ENCODE measurements at regions not wholly inside any gene's neighbourhood (a gene's known extent, or its start where the extent isn't known, plus 50 kb on each side); places are given as distances from the start of the nearest gene placed in this dataset.

DNA sequence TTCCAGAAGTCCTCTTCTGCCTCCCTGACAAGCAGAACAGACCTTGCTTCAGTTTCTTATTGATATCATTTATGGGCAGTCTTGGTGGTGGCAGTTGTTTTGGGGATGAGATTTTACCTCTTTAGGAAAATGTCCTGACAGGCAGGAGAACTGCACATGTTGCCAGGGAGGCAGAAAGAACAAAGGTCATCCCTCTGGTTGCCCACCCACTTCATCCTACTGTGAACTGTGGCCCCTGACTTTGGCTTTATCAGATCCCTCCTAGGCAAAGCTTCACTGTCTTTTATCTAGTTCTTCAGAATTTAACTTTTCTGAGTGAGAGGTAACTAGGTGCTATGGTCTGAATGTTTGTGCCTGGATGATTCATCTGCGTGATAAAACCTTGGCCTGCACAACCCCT, 2071.3 kb upstream of the CELF4 start:
- DNase-seq (ENCODE audit: low read depth, low spot score), result no peak

- no peak for DNase-seq (ENCODE audit: low read depth, low spot score)
Observed at GRCh38 chr18:39635966-39636365, 2070.4 kb upstream of the CELF4 start.

DNA sequence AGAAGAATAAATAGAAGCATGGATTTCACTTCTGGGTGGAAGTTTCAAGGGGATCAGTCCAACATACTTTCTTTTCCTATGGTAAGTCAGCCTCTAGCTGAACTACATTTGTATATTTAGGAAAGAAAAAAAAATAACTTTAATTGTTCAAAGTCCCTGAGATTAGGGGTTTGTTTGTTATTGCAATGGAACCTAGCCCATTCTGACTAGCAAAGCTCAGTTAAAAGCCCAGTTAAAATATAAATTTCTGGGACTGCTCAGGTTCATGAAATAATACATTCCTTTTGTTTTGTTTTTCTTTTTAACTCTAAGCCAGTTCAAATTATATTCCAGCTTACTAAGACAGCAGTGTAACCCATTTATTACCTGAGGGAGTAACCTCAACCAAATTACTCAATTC, 2069.6 kb upstream of the CELF4 start:
- DNase-seq (ENCODE audit: low read depth, low spot score), result no peak

GRCh38 chr18:39627936-39628335, 2062.3 kb upstream of the CELF4 start:
- DNase-seq (ENCODE audit: low read depth, low spot score), result no peak

GRCh38 chr18:39624961-39625360, 2059.4 kb upstream of the CELF4 start:
- no peak for DNase-seq (ENCODE audit: low read depth, low spot score)

DNA sequence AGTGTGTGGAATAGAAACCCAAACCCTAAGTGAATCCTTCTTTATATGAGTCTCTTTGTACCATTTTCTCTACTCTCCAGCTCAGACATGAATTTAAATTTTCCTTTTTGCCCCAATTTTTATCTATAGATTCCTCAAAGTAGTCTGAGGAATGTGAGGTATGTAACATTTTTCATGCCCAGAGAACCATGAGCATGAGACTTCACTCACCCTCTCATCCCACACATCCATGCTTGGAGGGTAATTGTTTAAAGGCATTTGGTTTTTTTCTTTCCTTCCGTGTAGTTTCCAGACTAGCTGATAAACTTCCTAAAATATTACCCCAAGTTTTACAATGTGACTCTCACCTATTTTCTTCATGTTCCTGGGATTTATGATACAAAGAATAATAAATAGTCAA, 2056.8 kb upstream of the CELF4 start:
- no peak for DNase-seq (ENCODE audit: low read depth, low spot score)

GRCh38 chr18:39620551-39621168, 2055.1 kb upstream of the CELF4 start:
- no peak for DNase-seq (ENCODE audit: low read depth, low spot score)

DNA sequence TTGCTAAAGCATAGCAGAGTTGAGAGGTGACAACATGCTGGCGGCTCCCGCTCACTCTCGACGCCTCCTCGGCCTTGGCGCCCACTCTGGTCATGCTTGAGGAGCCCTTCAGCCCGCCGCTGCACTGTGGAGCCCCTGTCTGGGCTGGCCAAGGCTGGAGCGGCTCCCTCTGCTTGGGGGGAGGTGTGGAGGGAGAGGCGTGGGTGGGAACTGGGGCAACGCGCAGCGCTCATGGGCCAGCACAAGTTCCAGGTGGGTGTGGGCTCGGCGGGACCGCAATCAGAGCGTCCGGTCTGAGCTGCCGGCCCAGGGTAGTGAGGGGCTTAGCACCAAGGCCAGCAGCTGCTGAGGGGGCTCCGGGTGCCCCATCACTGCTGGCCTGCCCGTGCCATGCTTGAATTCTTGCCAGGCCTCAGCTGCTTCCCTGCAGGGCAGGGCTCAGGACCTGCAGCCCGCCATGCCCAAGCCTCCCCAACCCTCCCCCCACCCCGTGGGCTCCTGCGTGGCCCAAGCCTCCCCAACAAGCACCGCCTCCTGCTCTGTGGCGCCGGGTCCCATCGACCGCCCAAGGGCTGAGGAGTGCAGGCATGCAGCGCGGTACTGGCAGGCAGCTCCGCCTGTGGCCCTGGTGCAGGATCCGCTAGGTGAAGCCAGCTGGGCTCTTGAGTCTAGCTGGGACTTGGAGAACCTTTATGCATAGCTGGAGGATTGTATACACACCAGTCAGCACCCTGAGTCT, 2052.8 kb upstream of the CELF4 start:
- DNase-seq (ENCODE audit: low read depth, low spot score), result no peak

DNA sequence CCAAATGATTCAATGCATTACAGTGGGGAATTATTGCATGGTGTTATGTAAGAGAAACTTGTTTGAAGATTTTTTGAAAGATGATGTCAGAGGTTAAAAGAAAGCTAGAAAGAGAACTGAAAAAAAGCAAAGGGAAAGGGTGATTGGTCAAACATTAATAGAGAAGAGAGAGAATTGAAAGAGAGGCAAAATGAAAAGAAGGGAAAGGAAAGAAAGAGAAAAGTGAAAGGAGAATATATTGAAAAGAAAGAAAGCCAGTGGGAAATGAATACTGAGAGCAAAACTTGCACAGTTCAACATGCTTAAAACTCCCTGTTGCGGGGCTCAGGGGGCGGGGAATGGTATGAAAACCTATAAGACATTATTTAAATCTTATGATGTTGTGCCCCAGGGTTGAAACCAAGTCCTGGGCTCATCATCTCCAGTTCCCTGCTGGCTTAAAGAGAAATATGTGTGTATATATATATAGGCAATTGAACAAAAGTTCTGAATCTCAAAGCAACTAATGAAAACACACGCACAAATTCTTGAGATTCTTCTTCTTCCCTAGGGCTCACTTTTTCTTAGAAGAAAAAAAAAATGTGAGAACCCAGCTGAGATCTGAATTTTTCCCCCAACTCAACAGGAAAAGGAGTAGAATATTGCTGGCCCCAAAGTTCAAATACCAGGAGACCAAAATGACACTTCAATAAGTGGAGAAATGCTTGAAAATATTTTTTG, 2045.9 kb upstream of the CELF4 start:
- DNase-seq (ENCODE audit: low read depth, low spot score), result no peak

- DNase-seq (ENCODE audit: low read depth, low spot score), result no peak
Observed at GRCh38 chr18:39607034-39607433, 2041.4 kb upstream of the CELF4 start.

GRCh38 chr18:39604836-39605235, 2039.2 kb upstream of the CELF4 start:
- DNase-seq (ENCODE audit: low read depth, low spot score), result no peak

GRCh38 chr18:39602131-39602530, 2036.5 kb upstream of the CELF4 start:
- no peak for DNase-seq (ENCODE audit: low read depth, low spot score)

- no peak for DNase-seq (ENCODE audit: low read depth, low spot score)
Observed at GRCh38 chr18:39600894-39601293, 2035.3 kb upstream of the CELF4 start.

GRCh38 chr18:39599251-39599650, 2033.7 kb upstream of the CELF4 start:
- no peak for DNase-seq (ENCODE audit: low read depth, low spot score)

GRCh38 chr18:39596891-39597290, 2031.3 kb upstream of the CELF4 start:
- DNase-seq (ENCODE audit: low read depth, low spot score), result no peak

GRCh38 chr18:39596221-39596620, 2030.6 kb upstream of the CELF4 start:
- no peak for DNase-seq (ENCODE audit: low read depth, low spot score)

GRCh38 chr18:39594206-39594605, 2028.6 kb upstream of the CELF4 start:
- no peak for DNase-seq (ENCODE audit: low read depth, low spot score)

DNA sequence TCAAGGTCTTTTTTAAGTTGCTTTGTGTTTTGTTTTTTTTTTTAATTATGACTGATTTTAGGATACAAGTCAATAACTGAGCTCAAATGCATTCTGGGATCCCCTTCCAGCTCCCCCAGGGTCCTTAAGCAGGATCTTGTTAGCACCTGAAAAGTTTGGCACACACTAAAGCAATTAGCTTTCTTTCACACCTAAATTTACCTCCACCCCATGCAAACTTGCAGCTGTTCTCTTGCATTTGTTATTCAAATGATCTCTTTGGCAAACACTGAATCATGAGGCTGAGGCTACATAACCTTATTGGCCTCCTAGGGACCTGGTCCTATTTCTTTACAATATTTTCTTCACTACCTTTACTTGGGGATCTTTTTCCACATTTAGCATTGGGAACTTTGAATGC, 2026.1 kb upstream of the CELF4 start:
- no peak for DNase-seq (ENCODE audit: low read depth, low spot score)

DNA sequence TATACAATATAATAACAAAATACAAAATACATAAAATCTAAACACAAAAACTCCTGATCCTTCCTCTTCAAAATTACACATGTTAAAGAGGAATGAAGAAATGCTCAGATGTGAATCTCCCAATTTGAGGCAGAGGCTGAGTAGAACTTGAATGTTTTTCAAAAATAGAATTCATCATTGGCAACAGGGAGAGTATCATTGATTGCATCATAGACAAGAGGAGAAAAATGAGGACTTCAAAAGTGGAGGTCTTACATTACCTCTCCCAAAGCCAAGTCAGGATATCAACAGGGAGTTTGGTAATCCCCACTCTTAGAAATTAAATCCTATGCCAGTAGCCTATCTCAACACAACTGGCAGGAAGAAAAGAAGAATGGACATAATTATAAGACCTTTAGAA, 2023.9 kb upstream of the CELF4 start:
- no peak for DNase-seq (ENCODE audit: low read depth, low spot score)

DNA sequence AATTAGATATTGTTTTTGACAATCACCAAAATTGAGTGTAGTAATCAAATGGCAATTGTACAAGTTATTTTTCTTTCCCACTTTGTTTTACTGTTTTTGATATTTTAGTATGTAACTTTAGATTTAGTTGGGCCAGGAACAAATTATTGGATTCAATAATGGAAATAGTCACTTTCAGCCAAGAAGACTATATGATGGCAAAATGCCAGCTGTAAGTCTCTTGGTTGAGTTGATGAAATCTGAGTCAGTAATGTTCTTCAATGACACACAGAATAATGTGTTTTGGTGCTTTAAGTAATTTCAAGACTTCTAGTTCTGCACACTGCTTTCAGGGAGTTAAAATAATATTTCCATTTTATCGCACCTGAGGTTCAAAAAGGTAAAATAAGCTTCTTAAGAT, 2022.0 kb upstream of the CELF4 start:
- DNase-seq (ENCODE audit: low read depth, low spot score), result no peak

GRCh38 chr18:39586741-39587140, 2021.1 kb upstream of the CELF4 start:
- DNase-seq (ENCODE audit: low read depth, low spot score), result no peak

- DNase-seq (ENCODE audit: low read depth, low spot score), result no peak
Observed at GRCh38 chr18:39574897-39575296, 2009.3 kb upstream of the CELF4 start.

DNA sequence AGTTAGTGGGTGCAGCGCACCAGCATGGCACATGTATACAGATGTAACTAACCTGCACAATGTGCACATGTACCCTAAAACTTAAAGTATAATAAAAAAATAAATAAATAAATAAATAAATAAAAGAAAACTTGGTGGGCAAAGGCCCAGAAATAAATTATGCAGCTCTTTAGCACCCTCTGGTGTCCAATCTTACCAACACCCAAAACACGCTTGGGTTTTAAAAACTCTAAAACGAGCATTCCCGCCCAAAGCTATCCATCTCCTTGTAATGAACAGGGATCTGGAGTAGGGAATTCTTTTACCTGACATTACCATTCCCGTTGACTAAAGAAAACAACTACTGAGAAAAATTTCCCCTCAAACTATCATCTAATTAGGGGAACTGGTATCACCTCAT, 2005.9 kb upstream of the CELF4 start:
- DNase-seq (ENCODE audit: low read depth, low spot score), result no peak
